ENCODE measurements at regions not wholly inside any gene's neighbourhood (a gene's known extent, or its start where the extent isn't known, plus 50 kb on each side); places are given as distances from the start of the nearest gene placed in this dataset.
"Not testable (repeated sequence)": the region's sequence is repeated elsewhere in the genome, so short reads cannot be mapped to it uniquely, and the experiment has no call there.

DNA sequence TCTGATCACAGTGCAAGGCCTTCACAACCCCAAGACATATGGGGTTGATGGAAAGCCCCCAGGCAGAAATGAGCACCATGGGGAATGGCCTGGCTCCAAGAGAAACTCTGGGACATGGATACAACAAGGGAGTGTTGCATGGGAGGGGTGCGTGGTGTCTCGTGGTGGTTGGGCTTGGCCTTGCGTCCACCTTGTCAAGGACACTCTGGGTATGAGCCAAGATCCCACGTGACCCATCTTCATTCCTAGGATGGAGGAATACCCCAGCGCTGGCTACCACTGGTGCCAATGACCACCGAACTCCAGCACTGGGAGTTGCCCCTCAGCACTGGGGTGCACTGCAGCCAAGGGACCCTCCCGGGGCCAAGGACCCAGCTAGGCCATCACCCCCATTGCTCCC is 267.5 kb upstream of the AGTR2 start:
- TF ChIP-seq, protein P1, sequence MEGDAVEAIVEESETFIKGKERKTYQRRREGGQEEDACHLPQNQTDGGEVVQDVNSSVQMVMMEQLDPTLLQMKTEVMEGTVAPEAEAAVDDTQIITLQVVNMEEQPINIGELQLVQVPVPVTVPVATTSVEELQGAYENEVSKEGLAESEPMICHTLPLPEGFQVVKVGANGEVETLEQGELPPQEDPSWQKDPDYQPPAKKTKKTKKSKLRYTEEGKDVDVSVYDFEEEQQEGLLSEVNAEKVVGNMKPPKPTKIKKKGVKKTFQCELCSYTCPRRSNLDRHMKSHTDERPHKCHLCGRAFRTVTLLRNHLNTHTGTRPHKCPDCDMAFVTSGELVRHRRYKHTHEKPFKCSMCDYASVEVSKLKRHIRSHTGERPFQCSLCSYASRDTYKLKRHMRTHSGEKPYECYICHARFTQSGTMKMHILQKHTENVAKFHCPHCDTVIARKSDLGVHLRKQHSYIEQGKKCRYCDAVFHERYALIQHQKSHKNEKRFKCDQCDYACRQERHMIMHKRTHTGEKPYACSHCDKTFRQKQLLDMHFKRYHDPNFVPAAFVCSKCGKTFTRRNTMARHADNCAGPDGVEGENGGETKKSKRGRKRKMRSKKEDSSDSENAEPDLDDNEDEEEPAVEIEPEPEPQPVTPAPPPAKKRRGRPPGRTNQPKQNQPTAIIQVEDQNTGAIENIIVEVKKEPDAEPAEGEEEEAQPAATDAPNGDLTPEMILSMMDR (conservative IDR thresholded peaks at IDR 0.05; ENCODE audit: low read depth, low read length): no peak
- H3K4me3 ChIP-seq (ENCODE audit: low read length): no peak overlapping the region
- no peak for DNase-seq (ENCODE audit: low read depth)

DNA sequence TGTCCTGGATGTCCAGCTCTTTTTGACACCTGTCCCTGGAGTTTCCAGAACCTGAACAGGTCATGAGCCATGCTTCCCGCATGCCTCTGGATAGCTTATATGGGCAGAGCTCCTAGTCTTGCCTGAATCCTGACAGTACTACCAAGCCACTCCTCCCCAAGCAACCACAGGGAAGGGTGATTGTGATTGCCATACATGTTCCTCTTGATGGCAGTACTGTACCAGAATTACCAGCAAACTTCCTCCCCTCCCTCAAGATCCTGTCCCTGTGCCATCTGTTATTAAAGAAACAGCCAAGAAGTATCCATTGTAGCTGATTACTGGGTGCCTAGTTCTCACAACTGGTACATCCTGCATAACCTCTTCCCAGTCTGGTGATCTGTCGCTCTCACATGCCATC is 264.3 kb upstream of the AGTR2 start:
- TF ChIP-seq, protein P1 (conservative IDR thresholded peaks at IDR 0.05; ENCODE audit: low read depth, low read length): no peak
- no peak for DNase-seq (ENCODE audit: low read depth)
- H3K4me3 ChIP-seq (ENCODE audit: low read length): no peak overlapping the region

DNA sequence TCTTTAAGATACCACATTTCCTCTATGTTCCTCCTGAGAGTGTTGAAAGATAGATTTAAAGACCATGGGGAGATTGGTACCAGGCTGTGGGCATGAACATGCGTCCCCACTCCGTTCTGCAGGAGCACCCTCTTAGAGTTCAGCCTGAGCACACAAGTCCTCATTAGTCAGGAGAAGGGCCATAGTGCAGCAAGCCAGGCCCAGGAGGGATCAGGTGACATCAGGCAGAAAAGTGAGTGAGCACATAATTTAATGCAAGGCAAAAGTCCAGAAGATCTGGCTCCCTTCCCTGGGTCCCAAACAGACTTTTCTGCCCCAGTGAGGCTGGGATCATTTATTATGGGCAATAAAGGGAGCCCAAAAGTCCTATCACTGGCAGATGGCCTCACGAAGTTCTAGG is 263.7 kb upstream of the AGTR2 start:
- TF ChIP-seq, protein P1 (conservative IDR thresholded peaks at IDR 0.05; ENCODE audit: low read depth, low read length): no peak
- H3K4me3 ChIP-seq (ENCODE audit: low read length): no peak overlapping the region
- DNase-seq (ENCODE audit: low read depth): no peak

DNA sequence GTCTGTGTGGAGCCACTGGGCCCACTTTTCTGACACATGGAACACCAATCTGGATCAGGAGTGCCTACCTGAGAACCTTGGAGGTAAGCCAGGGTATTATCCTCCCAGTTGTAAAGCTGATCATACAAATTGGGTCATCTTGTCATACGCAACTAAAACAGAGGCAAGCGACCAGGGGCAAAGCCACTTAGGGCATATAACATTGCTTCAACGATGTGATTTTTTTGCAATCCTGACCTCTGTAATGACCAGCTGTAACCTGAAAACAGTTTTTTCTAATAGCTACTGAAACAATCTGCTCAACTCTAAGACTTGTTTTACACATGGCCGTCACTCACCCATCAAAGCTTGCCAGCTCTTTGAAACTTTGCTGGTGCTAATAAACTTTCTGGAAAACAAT is 261.5 kb upstream of the AGTR2 start:
- H3K4me3 ChIP-seq (ENCODE audit: low read length): no peak overlapping the region
- TF ChIP-seq, protein P1 (conservative IDR thresholded peaks at IDR 0.05; ENCODE audit: low read depth, low read length): no peak
- no peak for DNase-seq (ENCODE audit: low read depth)

DNA sequence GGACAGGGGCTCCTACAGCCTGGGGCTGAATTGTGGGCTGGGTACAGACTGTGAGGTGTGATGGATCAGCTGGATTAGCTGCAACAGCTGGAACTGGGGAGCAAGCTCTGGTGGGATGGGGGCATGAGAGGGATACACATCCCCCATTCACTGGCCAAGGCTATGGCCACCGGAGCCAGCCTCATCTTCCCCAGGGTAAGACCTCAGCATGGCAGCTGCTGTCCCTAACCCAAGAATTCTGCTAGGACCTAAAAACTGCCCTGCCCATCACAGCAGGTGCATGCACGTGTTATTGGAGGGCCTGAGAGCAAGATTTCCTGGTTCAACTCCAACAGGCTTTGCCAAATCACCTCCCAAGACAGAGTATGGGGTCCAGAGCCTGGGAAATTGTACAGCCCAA is 258.6 kb upstream of the AGTR2 start:
- TF ChIP-seq, protein P1 (conservative IDR thresholded peaks at IDR 0.05; ENCODE audit: low read depth, low read length): no peak
- no peak overlapping the region for H3K4me3 ChIP-seq (ENCODE audit: low read length)
- DNase-seq (ENCODE audit: low read depth): no peak

DNA sequence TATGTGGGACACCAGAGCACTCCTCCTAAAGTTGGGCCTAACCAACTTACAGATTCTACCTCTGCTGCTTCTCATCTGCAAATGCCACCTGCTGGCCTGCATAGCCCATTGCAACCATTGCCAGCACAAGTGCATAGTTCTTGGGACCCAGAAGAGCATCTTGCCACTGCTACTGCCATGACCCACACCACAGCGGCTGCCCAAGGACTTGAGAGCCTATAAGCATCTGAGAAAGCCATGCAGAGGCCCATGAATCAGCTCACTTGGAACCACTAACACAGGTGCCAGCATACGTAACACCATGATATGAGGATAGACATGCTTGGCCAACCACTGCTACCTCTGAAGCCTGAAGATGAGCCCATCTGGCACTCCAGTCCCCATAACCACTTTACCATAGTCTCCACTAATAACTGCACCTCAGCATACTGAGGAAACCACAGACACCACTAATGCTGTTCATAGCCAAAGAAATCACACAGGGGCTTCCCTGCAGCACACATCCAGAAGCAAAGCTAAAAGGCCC is 258.1 kb upstream of the AGTR2 start:
- no peak for DNase-seq (ENCODE audit: low read depth)
- H3K4me3 ChIP-seq (ENCODE audit: low read length): no peak overlapping the region
- TF ChIP-seq, protein P1 (conservative IDR thresholded peaks at IDR 0.05; ENCODE audit: low read depth, low read length): peak; percentile 58

DNA sequence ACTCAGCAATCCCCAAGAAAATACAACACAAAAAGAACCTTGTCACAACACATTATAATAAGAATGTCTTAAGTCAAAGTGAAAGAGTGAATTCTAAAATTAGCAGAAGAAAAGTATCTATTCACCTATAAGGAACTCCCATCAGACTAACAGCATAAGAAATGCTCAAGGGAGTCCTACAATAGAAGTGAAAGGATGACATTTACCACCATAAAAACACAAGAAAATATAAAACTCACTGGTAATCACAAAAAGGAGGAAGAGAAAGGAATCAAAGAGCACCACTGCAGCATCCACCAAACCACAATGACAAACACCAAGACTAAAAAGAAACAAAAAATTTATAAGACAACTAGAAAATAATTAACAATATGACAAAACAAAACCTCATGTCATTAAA is 257.0 kb upstream of the AGTR2 start:
- TF ChIP-seq, protein P1 (conservative IDR thresholded peaks at IDR 0.05; ENCODE audit: low read depth, low read length): no peak
- no peak overlapping the region for H3K4me3 ChIP-seq (ENCODE audit: low read length)
- DNase-seq (ENCODE audit: low read depth): no peak

DNA sequence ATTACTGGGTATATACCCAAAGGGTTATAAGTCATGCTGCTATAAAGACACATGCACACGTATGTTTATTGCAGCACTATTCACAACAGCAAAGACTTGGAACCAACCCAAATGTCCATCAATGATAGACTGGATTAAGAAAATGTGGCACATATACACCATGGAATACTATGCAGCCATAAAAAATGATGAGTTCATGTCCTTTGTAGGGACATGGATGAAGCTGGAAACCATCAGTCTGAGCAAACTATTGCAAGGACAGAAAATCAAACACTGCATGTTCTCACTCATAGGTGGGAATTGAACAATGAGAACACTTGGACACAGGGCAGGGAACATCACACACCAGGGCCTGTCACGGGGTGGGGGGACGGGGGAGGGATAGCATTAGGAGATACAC is 254.9 kb upstream of the AGTR2 start:
- H3K4me3 ChIP-seq (ENCODE audit: low read length); DNase-seq (ENCODE audit: low read depth): not testable (repeated sequence)

Data from retinal pigment epithelial cell (primary cell).